Activated CD8-positive, alpha-beta memory T cell treated with anti-CD3 and anti-CD28 coated beads, Interleukin-2, amount 50 U/mL, for 1 hour (primary cell): ENCODE measurements at regions not wholly inside any gene's neighbourhood (a gene's known extent, or its start where the extent isn't known, plus 50 kb on each side); places are given as distances from the start of the nearest gene placed in this dataset.

ENCODE experiments used
- DNase-seq: peaks from one replicate; pipeline ENCODE4 v3.0.0-alpha.2; 2020; ENCODE audit errors: extremely low read depth

- no peak for DNase-seq
Observed at GRCh38 chr12:93299262-93299846, 78.4 kb upstream of the NUDT4 start.

GRCh38 chr12:93300611-93301021, 77.1 kb upstream of the NUDT4 start:
- DNase-seq = no peak

- no peak for DNase-seq
Observed at GRCh38 chr12:93302331-93303229, 75.1 kb upstream of the NUDT4 start.

- DNase-seq = no peak
Observed at GRCh38 chr12:93306636-93307035, 71.1 kb upstream of the NUDT4 start.

GRCh38 chr12:93308281-93308680, 69.4 kb upstream of the NUDT4 start:
- no peak for DNase-seq

- DNase-seq = no peak
Observed at GRCh38 chr12:93311827-93312226, 65.9 kb upstream of the NUDT4 start.

GRCh38 chr12:93314177-93314497, 63.6 kb upstream of the NUDT4 start:
- DNase-seq = no peak

- DNase-seq = no peak
Observed at GRCh38 chr12:93315385-93315906, 62.3 kb upstream of the NUDT4 start.

- no peak for DNase-seq
Observed at GRCh38 chr12:93315907-93316622, 61.7 kb upstream of the NUDT4 start.

GRCh38 chr12:93316623-93316971, 61.1 kb upstream of the NUDT4 start:
- DNase-seq = no peak

GRCh38 chr12:93317227-93317626, 60.5 kb upstream of the NUDT4 start:
- DNase-seq = no peak

- no peak for DNase-seq
Observed at GRCh38 chr12:93318720-93319522, 58.8 kb upstream of the NUDT4 start.

GRCh38 chr12:93319523-93320050, 58.1 kb upstream of the NUDT4 start:
- no peak for DNase-seq

GRCh38 chr12:93322784-93323183, 54.9 kb upstream of the NUDT4 start:
- DNase-seq = no peak

GRCh38 chr12:93323625-93324329, 53.9 kb upstream of the NUDT4 start:
- no peak for DNase-seq

GRCh38 chr12:93325855-93326254, 51.9 kb upstream of the NUDT4 start:
- no peak for DNase-seq
